IMR-90 (cell line): ENCODE measurements at regions not wholly inside any gene's neighbourhood (a gene's known extent, or its start where the extent isn't known, plus 50 kb on each side); places are given as distances from the start of the nearest gene placed in this dataset.

Source experiments
- ATAC-seq: fragments of 200-7000 bp; cut with Tn5 transposase; 2 replicates; pipeline ENCODE4 v1.9.1; 2020; ENCODE audit warnings: low read depth, mild to moderate bottlenecking, moderate library complexity
- BruUV-seq: library from RNA; stranded (reverse); fragments of 400-500 nt; replicated peaks from 2 replicates; lab custom pipeline; 2021; lab: Mats Ljungman, UMichigan
- CTCF ChIA-PET: fragments of 300-600 bp; formaldehyde crosslinking; extraction: SDS; loops from one replicate; lab custom pipeline; 2021; ENCODE audit warnings: antibody characterized with exemption; lab: Yijun Ruan, JAX
- POLR2A ChIA-PET: fragments of 300-600 bp; sonication (Branson Sonifier 250); formaldehyde crosslinking; loops from one replicate; lab custom pipeline; 2022; ENCODE audit warnings: antibody characterized with exemption; ENCODE audit not compliant: unreplicated experiment; lab: Charles Lee
- DNase-seq: peaks from one replicate; pipeline ENCODE4 v3.0.0; 2013
- H2AFZ ChIP-seq: replicated peaks from 2 replicates; pipeline ENCODE3; 2013; ENCODE audit warnings: low read length, mild to moderate bottlenecking; ENCODE audit not compliant: poor library complexity
- H2AK5ac ChIP-seq: 2 replicates; pipeline ENCODE4 v1.6.1; 2013; ENCODE audit warnings: low read depth, low read length, inconsistent platforms
- H2AK9ac ChIP-seq: replicated peaks from 2 replicates; pipeline ENCODE3; 2013; ENCODE audit warnings: mild to moderate bottlenecking, low read depth, low read length, moderate library complexity; ENCODE audit not compliant: poor library complexity
- H2BK120ac ChIP-seq: 2 replicates; pipeline ENCODE4 v1.6.1; 2013; ENCODE audit warnings: low read depth, low read length, inconsistent platforms
- H2BK15ac ChIP-seq: 3 replicates; pipeline ENCODE4 v1.6.1; 2013; ENCODE audit warnings: low read depth, low read length, inconsistent platforms
- H2BK20ac ChIP-seq: 2 replicates; pipeline ENCODE4 v1.6.1; 2013; ENCODE audit warnings: low read depth, mild to moderate bottlenecking, inconsistent platforms, low read length, moderate library complexity
- H2BK5ac ChIP-seq: 2 replicates; pipeline ENCODE4 v1.6.1; 2013; ENCODE audit warnings: mild to moderate bottlenecking, low read depth, low read length, inconsistent platforms; ENCODE audit not compliant: poor library complexity, severe bottlenecking
- H3K14ac ChIP-seq: replicated peaks from 2 replicates; pipeline ENCODE4 v1.6.1; 2013; ENCODE audit warnings: low read depth, low read length, inconsistent platforms
- H3K18ac ChIP-seq: 2 replicates; pipeline ENCODE4 v1.6.1; 2013; ENCODE audit warnings: low read depth, low read length, control low read depth
- H3K23ac ChIP-seq: 2 replicates; pipeline ENCODE4 v1.6.1; 2013; ENCODE audit warnings: low read depth, low read length, inconsistent platforms
- H3K27ac ChIP-seq: 2 replicates; pipeline ENCODE4 v1.5.1; 2013; ENCODE audit warnings: mild to moderate bottlenecking, control low read depth, low read length; ENCODE audit not compliant: insufficient read depth
- H3K27me3 ChIP-seq: 2 replicates; pipeline ENCODE4 v1.6.1; 2013; ENCODE audit warnings: low read length; ENCODE audit not compliant: control insufficient read depth, insufficient read depth
- H3K36me3 ChIP-seq: 2 replicates; pipeline ENCODE4 v1.6.1; 2013; ENCODE audit warnings: low read length, mixed read lengths; ENCODE audit not compliant: control insufficient read depth, insufficient read depth
- H3K4ac ChIP-seq: 2 replicates; pipeline ENCODE4 v1.6.1; 2013; ENCODE audit warnings: low read depth, low read length, inconsistent platforms
- H3K4me1 ChIP-seq: 2 replicates; pipeline ENCODE4 v1.6.1; 2013; ENCODE audit warnings: low read length, mixed read lengths; ENCODE audit not compliant: control insufficient read depth, insufficient read depth
- H3K4me2 ChIP-seq: 2 replicates; pipeline ENCODE4 v1.6.1; 2013; ENCODE audit warnings: low read depth, mild to moderate bottlenecking, control low read depth, low read length, moderate library complexity
- H3K4me3 ChIP-seq: 2 replicates; pipeline ENCODE4 v1.5.1; 2013; ENCODE audit warnings: low read depth, mild to moderate bottlenecking, control low read depth, low read length, moderate library complexity; ENCODE audit not compliant: insufficient read depth
- H3K56ac ChIP-seq: 2 replicates; pipeline ENCODE4 v1.6.1; 2013; ENCODE audit warnings: low read length, inconsistent platforms; ENCODE audit not compliant: insufficient read depth; ENCODE audit errors: extremely low read depth
- H3K79me1 ChIP-seq, 2 experiments: 2 replicates each; pipeline ENCODE4 v1.6.1; 2013; ENCODE audit warnings: low read length in 2 of 2, inconsistent platforms in 1 of 2, low read depth in 1 of 2
- H3K9ac ChIP-seq: 2 replicates; pipeline ENCODE4 v1.6.1; 2013; ENCODE audit warnings: low read depth, low read length, control low read depth
- H3K9me1 ChIP-seq: 2 replicates; pipeline ENCODE4 v1.6.1; 2013; ENCODE audit warnings: low read length, inconsistent platforms; ENCODE audit not compliant: insufficient read depth
- H3K9me3 ChIP-seq: 2 replicates; pipeline ENCODE4 v1.6.1; 2013; ENCODE audit warnings: low read length; ENCODE audit not compliant: control insufficient read depth, insufficient read depth
- H4K20me1 ChIP-seq: 2 replicates; pipeline ENCODE4 v1.6.1; 2013; ENCODE audit warnings: low read length, inconsistent platforms; ENCODE audit not compliant: insufficient read depth
- H4K5ac ChIP-seq: 2 replicates; pipeline ENCODE4 v1.6.1; 2013; ENCODE audit warnings: mild to moderate bottlenecking, low read depth, low read length, control low read depth
- H4K8ac ChIP-seq, 2 experiments: 2 replicates each; pipeline ENCODE4 v1.6.1; 2013; ENCODE audit warnings: low read depth in 2 of 2, low read length in 2 of 2, control low read depth in 1 of 2, inconsistent platforms in 1 of 2
- H4K91ac ChIP-seq: 2 replicates; pipeline ENCODE4 v1.6.1; 2013; ENCODE audit warnings: low read depth, low read length, inconsistent platforms; ENCODE audit not compliant: insufficient read depth
- BHLHE40 ChIP-seq: fragments of 150-350 bp; IDR thresholded peaks from 2 replicates; pipeline ENCODE4 v1.6.1; 2016; ENCODE audit warnings: mild to moderate bottlenecking, low read depth, low read length
- CEBPB ChIP-seq: IDR thresholded peaks from 2 replicates; pipeline ENCODE4 v1.6.1; 2012; ENCODE audit warnings: low read depth, low read length, improper control_type of control experiment
- CHD1 ChIP-seq: IDR thresholded peaks from 2 replicates; pipeline ENCODE4 v1.6.1; 2012; ENCODE audit warnings: low read depth, low read length, improper control_type of control experiment
- FOS ChIP-seq: fragments of 150-350 bp; IDR thresholded peaks from 2 replicates; pipeline ENCODE4 v1.6.1; 2016; ENCODE audit warnings: low read depth, low read length
- MAFK ChIP-seq: IDR thresholded peaks from 2 replicates; pipeline ENCODE4 v1.6.1; 2012; ENCODE audit warnings: low read depth, low read length, improper control_type of control experiment
- MAZ ChIP-seq: IDR thresholded peaks from 2 replicates; pipeline ENCODE4 v1.6.1; 2012; ENCODE audit warnings: low read depth, mild to moderate bottlenecking, low read length, improper control_type of control experiment, moderate library complexity, borderline replicate concordance
- MXI1 ChIP-seq: IDR thresholded peaks from 2 replicates; pipeline ENCODE4 v1.6.1; 2012; ENCODE audit warnings: low read depth, mild to moderate bottlenecking, low read length, moderate library complexity, borderline replicate concordance
- NFE2L2 ChIP-seq: fragments of 150-350 bp; IDR thresholded peaks from 2 replicates; pipeline ENCODE4 v1.6.1; 2016; ENCODE audit warnings: low read depth, mild to moderate bottlenecking, low read length
- POLR2A ChIP-seq: IDR thresholded peaks from 2 replicates; pipeline ENCODE4 v1.6.1; 2012; ENCODE audit warnings: mild to moderate bottlenecking, low read depth, low read length
- RAD21 ChIP-seq: IDR thresholded peaks from 2 replicates; pipeline ENCODE4 v1.6.1; 2012; ENCODE audit warnings: low read length, improper control_type of control experiment
- RCOR1 ChIP-seq: IDR thresholded peaks from 2 replicates; pipeline ENCODE4 v1.6.1; 2012; ENCODE audit warnings: mild to moderate bottlenecking, low read length, improper control_type of control experiment; ENCODE audit not compliant: insufficient replicate concordance
- RFX5 ChIP-seq: IDR thresholded peaks from 2 replicates; pipeline ENCODE4 v1.8.0; 2012; ENCODE audit warnings: low read depth, mild to moderate bottlenecking, low read length, moderate library complexity
- SMC3 ChIP-seq: fragments of 150-350 bp; IDR thresholded peaks from 2 replicates; pipeline ENCODE4 v1.6.1; 2016; ENCODE audit warnings: low read depth, mild to moderate bottlenecking, antibody characterized with exemption, low read length, moderate library complexity
- USF2 ChIP-seq: fragments of 150-350 bp; IDR thresholded peaks from 2 replicates; pipeline ENCODE4 v1.6.1; 2017; ENCODE audit warnings: mild to moderate bottlenecking, antibody characterized with exemption, low read length, low read depth
- WGBS, 2 experiments: methylation state at CpG; one replicate each; pipeline versions ENCODE4 v1.1.5 to v1.1.7; 2013; ENCODE audit warnings: missing lambda C conversion rate in 2 of 2; ENCODE audit not compliant: insufficient read length in 1 of 2; ENCODE audit errors: extremely low coverage in 2 of 2; 5-methylcytosine and 5-hydroxymethylcytosine counted together
- dilution Hi-C: fragments of 300-500 bp; cut with HindIII; formaldehyde crosslinking; loops from one replicate; pipeline ENCODE4 v1.14.3; 2018; ENCODE audit warnings: low sequenced_read_pairs; ENCODE audit not compliant: unreplicated experiment
- in situ Hi-C: fragments of 300-500 bp; cut with MboI; formaldehyde crosslinking; loops from 3 replicates; pipeline ENCODE4 v1.14.3; 2019; ENCODE audit warnings: low sequenced_read_pairs, inconsistent platforms, mixed read lengths
- intact Hi-C: fragments of 100-400 bp; cut with micrococcal nuclease; formaldehyde crosslinking; loops from 2 replicates; pipeline ENCODE4 v1.10.0; 2022
- TF ChIP-seq, protein P1 (sequence below): conservative IDR thresholded peaks from 2 replicates; pipeline ENCODE4 v1.5.1; 2012; ENCODE audit warnings: mild to moderate bottlenecking, low read depth, low read length, improper control_type of control experiment
- TF ChIP-seq, protein P2 (sequence below): fragments of 150-350 bp; IDR thresholded peaks from 2 replicates; pipeline ENCODE4 v1.6.1; 2016; ENCODE audit warnings: low read depth, mild to moderate bottlenecking, low read length, moderate library complexity, borderline replicate concordance

DNA sequence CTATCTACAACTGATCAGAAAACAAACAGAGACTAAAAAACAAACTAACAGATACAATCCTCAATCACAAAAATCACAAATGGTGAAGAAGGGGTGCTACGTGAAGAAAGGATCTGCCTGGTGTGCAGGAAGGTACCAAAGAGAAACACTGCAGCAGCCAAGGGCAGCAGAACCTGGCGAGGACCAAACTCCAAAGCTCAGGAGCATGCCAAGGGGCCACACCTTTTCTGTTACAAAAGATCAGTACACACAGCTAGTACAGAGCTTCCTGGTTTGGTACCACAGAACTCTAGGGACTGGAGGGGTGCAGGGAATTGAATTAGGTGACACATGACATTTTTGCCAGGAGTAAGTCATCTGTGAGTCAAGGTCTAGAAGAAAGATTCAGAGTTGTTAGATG is 107.4 kb upstream of the GRM7 start:
- H3K27ac ChIP-seq = no peak overlapping the region
- TF ChIP-seq NFE2L2 (no peak), CEBPB (no peak), MAZ (no peak), MXI1 (no peak), RCOR1 (no peak), POLR2A (no peak), BHLHE40 (no peak), FOS (no peak), USF2 (no peak), SMC3 (no peak), RFX5 (no peak), MAFK (no peak), CHD1 (no peak), RAD21 (no peak)
- TF ChIP-seq, protein P1, sequence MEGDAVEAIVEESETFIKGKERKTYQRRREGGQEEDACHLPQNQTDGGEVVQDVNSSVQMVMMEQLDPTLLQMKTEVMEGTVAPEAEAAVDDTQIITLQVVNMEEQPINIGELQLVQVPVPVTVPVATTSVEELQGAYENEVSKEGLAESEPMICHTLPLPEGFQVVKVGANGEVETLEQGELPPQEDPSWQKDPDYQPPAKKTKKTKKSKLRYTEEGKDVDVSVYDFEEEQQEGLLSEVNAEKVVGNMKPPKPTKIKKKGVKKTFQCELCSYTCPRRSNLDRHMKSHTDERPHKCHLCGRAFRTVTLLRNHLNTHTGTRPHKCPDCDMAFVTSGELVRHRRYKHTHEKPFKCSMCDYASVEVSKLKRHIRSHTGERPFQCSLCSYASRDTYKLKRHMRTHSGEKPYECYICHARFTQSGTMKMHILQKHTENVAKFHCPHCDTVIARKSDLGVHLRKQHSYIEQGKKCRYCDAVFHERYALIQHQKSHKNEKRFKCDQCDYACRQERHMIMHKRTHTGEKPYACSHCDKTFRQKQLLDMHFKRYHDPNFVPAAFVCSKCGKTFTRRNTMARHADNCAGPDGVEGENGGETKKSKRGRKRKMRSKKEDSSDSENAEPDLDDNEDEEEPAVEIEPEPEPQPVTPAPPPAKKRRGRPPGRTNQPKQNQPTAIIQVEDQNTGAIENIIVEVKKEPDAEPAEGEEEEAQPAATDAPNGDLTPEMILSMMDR = no peak
- TF ChIP-seq, protein P2, sequence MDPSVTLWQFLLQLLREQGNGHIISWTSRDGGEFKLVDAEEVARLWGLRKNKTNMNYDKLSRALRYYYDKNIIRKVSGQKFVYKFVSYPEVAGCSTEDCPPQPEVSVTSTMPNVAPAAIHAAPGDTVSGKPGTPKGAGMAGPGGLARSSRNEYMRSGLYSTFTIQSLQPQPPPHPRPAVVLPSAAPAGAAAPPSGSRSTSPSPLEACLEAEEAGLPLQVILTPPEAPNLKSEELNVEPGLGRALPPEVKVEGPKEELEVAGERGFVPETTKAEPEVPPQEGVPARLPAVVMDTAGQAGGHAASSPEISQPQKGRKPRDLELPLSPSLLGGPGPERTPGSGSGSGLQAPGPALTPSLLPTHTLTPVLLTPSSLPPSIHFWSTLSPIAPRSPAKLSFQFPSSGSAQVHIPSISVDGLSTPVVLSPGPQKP = no peak
- H3K27me3 ChIP-seq = no peaks in the 10 kb centered on the region
- H2BK120ac ChIP-seq = no peak overlapping the region
- no peak overlapping the region for H2BK20ac ChIP-seq
- H2BK5ac ChIP-seq = no peak overlapping the region
- no peaks in the 10 kb centered on the region for H3K9me1 ChIP-seq
- no peak overlapping the region for H4K8ac ChIP-seq
- intact Hi-C loops (no loop called here), in situ Hi-C loops (no loop called here), dilution Hi-C loops (no loop called here)
- no peak overlapping the region for H2AK9ac ChIP-seq
- no peak overlapping the region for H3K14ac ChIP-seq
- ChIA-PET CTCF (no interaction called here), POLR2A (no interaction called here)
- H4K5ac ChIP-seq = no peak overlapping the region
- no TSS peak for BruUV-seq
- H3K4me3 ChIP-seq = no peak overlapping the region
- no peak overlapping the region for H2AFZ ChIP-seq
- no peak overlapping the region for H3K4ac ChIP-seq
- H3K36me3 ChIP-seq = no peaks in the 10 kb centered on the region
- no peak overlapping the region for H3K9ac ChIP-seq
- H4K91ac ChIP-seq = no peak overlapping the region
- H3K56ac ChIP-seq = no peak overlapping the region
- no peak overlapping the region for H2AK5ac ChIP-seq
- ATAC-seq (no peak), DNase-seq (no peak)
- no CpG with 5 or more reads among the region's 2 CpGs for WGBS, 2 experiments
- no peaks in the 10 kb centered on the region for H4K20me1 ChIP-seq
- H3K4me1 ChIP-seq = no peaks in the 10 kb centered on the region
- H3K4me2 ChIP-seq = no peak overlapping the region
- H3K79me1 ChIP-seq = no peaks in the 10 kb centered on the region
- no peak overlapping the region for H3K23ac ChIP-seq
- H2BK15ac ChIP-seq = no peak overlapping the region
- peaks cover 8% of the 10 kb centered on the region for H3K9me3 ChIP-seq
- H3K18ac ChIP-seq = no peak overlapping the region
